ENCODE measurements at regions not wholly inside any gene's neighbourhood (a gene's known extent, or its start where the extent isn't known, plus 50 kb on each side); places are given as distances from the start of the nearest gene placed in this dataset.

DNA sequence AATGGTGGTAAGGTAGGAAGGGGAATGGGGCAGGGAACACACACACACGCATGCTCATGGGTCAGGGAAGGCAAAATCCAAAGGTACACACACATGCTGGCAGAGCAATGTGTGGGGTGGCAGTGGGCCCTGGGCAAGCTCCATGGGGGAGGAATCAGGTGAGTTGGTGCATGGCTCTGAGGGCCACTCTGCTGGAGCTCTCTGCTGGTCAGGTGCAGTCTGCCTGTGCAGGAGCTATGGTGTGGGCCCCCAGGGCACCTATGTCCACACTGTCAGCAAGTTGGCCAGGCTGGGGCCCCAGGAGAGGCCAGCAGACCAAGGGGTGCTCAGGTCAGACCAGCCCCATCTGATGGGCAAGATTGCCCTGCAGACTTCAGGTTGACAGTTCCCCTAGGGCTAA is 90.1 kb upstream of the GAP43 start:
- TF ChIP-seq EZH2 (IDR thresholded peaks at IDR 0.05; ENCODE audit: low read length, missing control alignments): no peak
- TF ChIP-seq, protein P1, sequence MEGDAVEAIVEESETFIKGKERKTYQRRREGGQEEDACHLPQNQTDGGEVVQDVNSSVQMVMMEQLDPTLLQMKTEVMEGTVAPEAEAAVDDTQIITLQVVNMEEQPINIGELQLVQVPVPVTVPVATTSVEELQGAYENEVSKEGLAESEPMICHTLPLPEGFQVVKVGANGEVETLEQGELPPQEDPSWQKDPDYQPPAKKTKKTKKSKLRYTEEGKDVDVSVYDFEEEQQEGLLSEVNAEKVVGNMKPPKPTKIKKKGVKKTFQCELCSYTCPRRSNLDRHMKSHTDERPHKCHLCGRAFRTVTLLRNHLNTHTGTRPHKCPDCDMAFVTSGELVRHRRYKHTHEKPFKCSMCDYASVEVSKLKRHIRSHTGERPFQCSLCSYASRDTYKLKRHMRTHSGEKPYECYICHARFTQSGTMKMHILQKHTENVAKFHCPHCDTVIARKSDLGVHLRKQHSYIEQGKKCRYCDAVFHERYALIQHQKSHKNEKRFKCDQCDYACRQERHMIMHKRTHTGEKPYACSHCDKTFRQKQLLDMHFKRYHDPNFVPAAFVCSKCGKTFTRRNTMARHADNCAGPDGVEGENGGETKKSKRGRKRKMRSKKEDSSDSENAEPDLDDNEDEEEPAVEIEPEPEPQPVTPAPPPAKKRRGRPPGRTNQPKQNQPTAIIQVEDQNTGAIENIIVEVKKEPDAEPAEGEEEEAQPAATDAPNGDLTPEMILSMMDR (conservative IDR thresholded peaks at IDR 0.05 in 1 of 2, IDR thresholded peaks at IDR 0.05 in 1 of 2; ENCODE audit: low read depth in 1 of 2, low read length in 2 of 2): no peak
